H1 (cell line): ENCODE measurements at regions not wholly inside any gene's neighbourhood (a gene's known extent, or its start where the extent isn't known, plus 50 kb on each side); places are given as distances from the start of the nearest gene placed in this dataset.
A peak's percentile ranks its signal among the peaks of the same experiment; 100 is the strongest.

Source experiments
- CTCF ChIA-PET: fragments of 300-600 bp; sonication (Branson Sonifier 250); formaldehyde crosslinking; loops from one replicate; lab custom pipeline; 2021; ENCODE audit not compliant: partially characterized antibody; lab: Charles Lee
- POLR2A ChIA-PET: fragments of 300-600 bp; sonication (Branson Sonifier 250); formaldehyde crosslinking; loops from one replicate; lab custom pipeline; 2021; ENCODE audit warnings: inconsistent platforms; ENCODE audit not compliant: partially characterized antibody; lab: Charles Lee
- DNase-seq, 2 experiments: peaks; one replicate each; pipeline versions ENCODE4 v3.0.0 to v3.0.0-alpha.2; 2010 to 2022; ENCODE audit warnings: low spot score in 2 of 2, low read depth in 1 of 2, mixed read lengths in 1 of 2
- FAIRE-seq: peaks from 2 replicates; lab custom pipeline; 2011; peaks lifted over from hg19 to GRCh38; lab: Jason Lieb, UNC
- H2AFZ ChIP-seq: 2 replicates; pipeline ENCODE4 v1.8.1; 2012; ENCODE audit warnings: low read length, inconsistent platforms
- H2AK5ac ChIP-seq: 2 replicates; pipeline ENCODE4 v1.6.1; 2013; ENCODE audit warnings: low read depth, low read length
- H2BK120ac ChIP-seq: replicated peaks from 2 replicates; pipeline ENCODE3; 2013; ENCODE audit warnings: low read depth, low read length, inconsistent platforms
- H2BK12ac ChIP-seq: 2 replicates; pipeline ENCODE4 v1.6.1; 2013; ENCODE audit warnings: low read depth, low read length
- H2BK15ac ChIP-seq: 2 replicates; pipeline ENCODE4 v1.6.1; 2013; ENCODE audit warnings: low read length
- H2BK20ac ChIP-seq: 2 replicates; pipeline ENCODE4 v1.6.1; 2013; ENCODE audit warnings: low read length
- H2BK5ac ChIP-seq: 2 replicates; pipeline ENCODE4 v1.6.1; 2013; ENCODE audit warnings: low read depth, low read length
- H3K14ac ChIP-seq: 2 replicates; pipeline ENCODE4 v1.6.1; 2013; ENCODE audit warnings: inconsistent platforms; ENCODE audit not compliant: insufficient read length
- H3K18ac ChIP-seq: 2 replicates; pipeline ENCODE4 v1.6.1; 2013; ENCODE audit warnings: low read length; ENCODE audit errors: extremely low read depth
- H3K23ac ChIP-seq: 2 replicates; pipeline ENCODE4 v1.6.1; 2013; ENCODE audit warnings: inconsistent platforms; ENCODE audit not compliant: insufficient read length
- H3K23me2 ChIP-seq: 2 replicates; pipeline ENCODE4 v1.6.1; 2013; ENCODE audit warnings: low read depth, low read length
- H3K27ac ChIP-seq: 2 replicates; pipeline ENCODE4 v1.6.1; 2011; ENCODE audit warnings: low read depth, low read length, inconsistent platforms
- H3K27me3 ChIP-seq, 4 experiments: replicated peaks in 1 of 4; 1 replicate in 1 of 4; 2 replicates in 3 of 4; pipeline versions ENCODE4 v1.6.1 to v1.8.1; 2011 to 2013; ENCODE audit warnings: low read length in 3 of 4, mild to moderate bottlenecking in 3 of 4, inconsistent platforms in 2 of 4, mixed read lengths in 2 of 4, moderate library complexity in 1 of 4; ENCODE audit not compliant: control insufficient read depth in 3 of 4, insufficient read depth in 3 of 4; ENCODE audit errors: extremely low read depth in 1 of 4
- H3K36me3 ChIP-seq, 4 experiments: 2 replicates each; pipeline versions ENCODE4 v1.6.1 to v1.8.1; 2011 to 2013; ENCODE audit warnings: mild to moderate bottlenecking in 4 of 4, low read length in 3 of 4, moderate library complexity in 2 of 4, control low read depth in 1 of 4, inconsistent platforms in 1 of 4; ENCODE audit not compliant: insufficient read depth in 4 of 4, control insufficient read depth in 2 of 4
- H3K4ac ChIP-seq: replicated peaks from 2 replicates; pipeline ENCODE3; 2013; ENCODE audit warnings: low read length, low read depth, mixed read lengths, inconsistent platforms; ENCODE audit not compliant: insufficient read length
- H3K4me1 ChIP-seq, 4 experiments: replicated peaks in 1 of 4; 1 replicate in 1 of 4; 2 replicates in 3 of 4; pipeline versions ENCODE4 v1.6.1 to v1.8.1; 2011 to 2013; ENCODE audit warnings: low read length in 3 of 4, inconsistent platforms in 2 of 4, mixed read lengths in 1 of 4; ENCODE audit not compliant: insufficient read depth in 4 of 4, control insufficient read depth in 3 of 4
- H3K4me2 ChIP-seq, 2 experiments: 2 replicates each; pipeline versions ENCODE4 v1.6.1 to v1.8.1; 2011 to 2013; ENCODE audit warnings: low read depth in 2 of 2, low read length in 2 of 2, control low read depth in 1 of 2, inconsistent platforms in 1 of 2, mild to moderate bottlenecking in 1 of 2; ENCODE audit not compliant: insufficient read depth in 1 of 2
- H3K4me3 ChIP-seq, 4 experiments: fragments of 200-600, 300-600 bp in 1 of 4; sonication (generic), shearing (Covaris generic), sonication (Bioruptor Twin) in 1 of 4; 2 replicates each; pipeline versions ENCODE4 v1.5.1 to v1.8.1; 2011 to 2016; ENCODE audit warnings: low read length in 4 of 4, low read depth in 3 of 4, control low read depth in 2 of 4, inconsistent platforms in 2 of 4, mild to moderate bottlenecking in 2 of 4, mixed read lengths in 1 of 4, moderate library complexity in 1 of 4; ENCODE audit not compliant: insufficient read depth in 2 of 4; ENCODE audit errors: extremely low read depth in 1 of 4
- H3K56ac ChIP-seq: replicated peaks from 2 replicates; pipeline ENCODE3; 2013; ENCODE audit warnings: low read depth, mild to moderate bottlenecking, mixed read lengths, low read length, inconsistent platforms; ENCODE audit not compliant: insufficient read length
- H3K79me1 ChIP-seq: 2 replicates; pipeline ENCODE4 v1.6.1; 2013; ENCODE audit warnings: low read depth, low read length, control low read depth
- H3K79me2 ChIP-seq, 2 experiments: 2 replicates each; pipeline versions ENCODE4 v1.6.1 to v1.8.1; 2012 to 2013; ENCODE audit warnings: low read length in 2 of 2, mild to moderate bottlenecking in 2 of 2, inconsistent platforms in 1 of 2; ENCODE audit not compliant: insufficient read depth in 2 of 2, control insufficient read depth in 1 of 2
- H3K9ac ChIP-seq, 4 experiments: replicated peaks in 1 of 4; 1 replicate in 1 of 4; 2 replicates in 3 of 4; pipeline versions ENCODE4 v1.6.1 to v1.8.1; 2011 to 2013; ENCODE audit warnings: low read depth in 3 of 4, low read length in 3 of 4, control low read depth in 2 of 4, mild to moderate bottlenecking in 2 of 4, moderate library complexity in 2 of 4, inconsistent platforms in 1 of 4; ENCODE audit errors: extremely low read depth in 1 of 4
- H3K9me3 ChIP-seq, 2 experiments: 2 replicates each; pipeline versions ENCODE4 v1.6.1 to v1.8.1; 2012 to 2013; ENCODE audit warnings: mild to moderate bottlenecking in 2 of 2, moderate library complexity in 2 of 2, control low read depth in 1 of 2, inconsistent platforms in 1 of 2, low read depth in 1 of 2, low read length in 1 of 2, mixed read lengths in 1 of 2; ENCODE audit not compliant: insufficient read depth in 2 of 2
- H4K20me1 ChIP-seq, 2 experiments: replicated peaks in 1 of 2; 2 replicates each; pipeline versions ENCODE3 to v1.8.1; 2011 to 2013; ENCODE audit warnings: inconsistent platforms in 2 of 2, low read length in 2 of 2, mild to moderate bottlenecking in 1 of 2; ENCODE audit not compliant: insufficient read depth in 2 of 2, control insufficient read depth in 1 of 2
- H4K5ac ChIP-seq: 2 replicates; pipeline ENCODE4 v1.6.1; 2013; ENCODE audit warnings: low read length, low read depth, mixed read lengths, inconsistent platforms; ENCODE audit not compliant: insufficient read length
- H4K8ac ChIP-seq: 2 replicates; pipeline ENCODE4 v1.8.0; 2013; ENCODE audit warnings: mild to moderate bottlenecking, moderate library complexity, low read length, inconsistent platforms; ENCODE audit not compliant: insufficient read depth; ENCODE audit errors: extremely low read depth
- H4K91ac ChIP-seq: replicated peaks from 2 replicates; pipeline ENCODE3; 2013; ENCODE audit warnings: low read length, mixed read lengths, inconsistent platforms; ENCODE audit not compliant: insufficient read length
- ASH2L ChIP-seq: fragments of 200-600, 300-600 bp; sonication (generic); IDR thresholded peaks from one replicate; pipeline ENCODE4 v1.7.1; 2017; ENCODE audit warnings: low read length
- CBX5 ChIP-seq: fragments of 300-800, 300-1000 bp; sonication (generic); IDR thresholded peaks from 2 replicates; pipeline ENCODE4 v1.7.1; 2016; ENCODE audit warnings: antibody characterized with exemption, low read length, low read depth
- FOSL1 ChIP-seq: IDR thresholded peaks from 2 replicates; pipeline ENCODE4 v1.6.1; 2011; ENCODE audit warnings: mild to moderate bottlenecking, low read depth, low read length, moderate library complexity; ENCODE audit not compliant: insufficient read depth
- GABPA ChIP-seq: IDR thresholded peaks from 2 replicates; pipeline ENCODE4 v1.6.1; 2011; ENCODE audit warnings: mild to moderate bottlenecking, low read length, moderate library complexity, borderline replicate concordance; ENCODE audit not compliant: insufficient read depth
- RAD21 ChIP-seq, 2 experiments: IDR thresholded peaks in 1 of 2; conservative IDR thresholded peaks in 1 of 2; 2 replicates each; pipeline ENCODE4 v1.6.1; 2011; ENCODE audit warnings: low read depth in 2 of 2, low read length in 2 of 2, improper control_type of control experiment in 1 of 2, inconsistent platforms in 1 of 2, mild to moderate bottlenecking in 1 of 2, moderate library complexity in 1 of 2
- RBBP5 ChIP-seq: IDR thresholded peaks from 2 replicates; pipeline ENCODE4 v1.7.1; 2012; ENCODE audit warnings: low read depth, mild to moderate bottlenecking, inconsistent platforms, low read length, moderate library complexity, borderline replicate concordance
- SP1 ChIP-seq: IDR thresholded peaks from 2 replicates; pipeline ENCODE4 v1.6.1; 2011; ENCODE audit warnings: low read depth, low read length
- TAF1 ChIP-seq: IDR thresholded peaks from 2 replicates; pipeline ENCODE4 v1.6.1; 2011; ENCODE audit warnings: mild to moderate bottlenecking, low read depth, low read length
- WGBS, 2 experiments: shearing (Covaris generic) in 1 of 2; methylation state at CpG; one replicate each; pipeline versions ENCODE4 v1.1.6 to v1.1.7; 2013 to 2015; ENCODE audit warnings: low lambda C conversion rate in 2 of 2, mixed read lengths in 2 of 2, inconsistent platforms in 1 of 2, low coverage in 1 of 2, missing lambda C conversion rate in 1 of 2; ENCODE audit not compliant: insufficient replicate concordance in 2 of 2, insufficient coverage in 1 of 2, insufficient read length in 1 of 2; ENCODE audit errors: extremely low coverage in 1 of 2, missing lambda C conversion rate in 1 of 2; 5-methylcytosine and 5-hydroxymethylcytosine counted together

DNA sequence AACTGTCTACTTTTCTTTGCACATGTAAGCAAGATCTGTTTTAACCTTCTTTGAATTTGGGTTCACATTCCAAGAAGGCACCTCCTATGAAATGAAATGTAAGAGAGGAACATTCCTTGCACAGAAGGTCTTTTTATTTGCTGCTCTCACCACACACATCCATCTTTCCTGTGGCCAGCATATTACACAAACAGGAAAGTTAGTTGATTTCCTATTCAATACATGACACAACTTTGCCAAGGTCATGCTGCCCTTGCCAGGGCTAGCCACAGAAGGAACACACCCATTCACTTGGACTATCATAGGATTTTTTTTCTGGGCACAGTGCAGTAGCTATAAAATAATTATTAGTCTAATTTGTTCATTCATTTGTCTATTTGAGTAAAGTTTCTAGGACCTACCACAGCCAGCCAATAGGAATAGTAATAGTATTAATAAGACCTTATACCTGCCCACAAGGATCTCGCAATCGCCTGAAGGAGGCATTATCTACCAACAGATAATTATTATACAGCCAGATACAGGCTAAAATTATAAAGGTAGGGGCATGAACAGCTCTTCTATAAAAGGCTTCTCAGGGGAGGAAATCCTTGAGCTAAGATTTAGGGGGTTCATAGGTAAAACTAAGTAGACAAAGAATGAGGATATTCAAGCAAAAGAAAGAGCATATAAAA, 78.1 kb upstream of the NREP start:
- no peaks in the 10 kb centered on the region for H3K79me1 ChIP-seq
- no peak overlapping the region for H4K5ac ChIP-seq
- WGBS, 2 experiments: 89% methylated on average over 2 of the region's 2 CpGs; no CpG with 5 or more reads in 1 of the 2 experiments
- no peak overlapping the region for H3K9ac ChIP-seq
- H2BK20ac ChIP-seq: no peak overlapping the region
- no peak overlapping the region for H2BK5ac ChIP-seq
- ChIA-PET POLR2A (no interaction called here), CTCF (interaction anchor here (0.6 to 1.4 kb wide), 3 partner anchors 11 to 325 kb away, joined by 3 to 5 read pairs (median 3); no protein-coding TSS in a partner anchor)
- H2BK12ac ChIP-seq: no peak overlapping the region
- no peak overlapping the region for H2AFZ ChIP-seq
- no peaks in the 10 kb centered on the region for H3K36me3 ChIP-seq
- no peak overlapping the region for H3K23ac ChIP-seq
- no peak overlapping the region for H3K14ac ChIP-seq
- no peak overlapping the region for H3K18ac ChIP-seq
- no peak overlapping the region for H3K4me3 ChIP-seq
- H3K4ac ChIP-seq: no peak overlapping the region
- no peaks in the 10 kb centered on the region for H3K4me1 ChIP-seq
- FAIRE-seq (no peak), DNase-seq (no peak)
- no peak overlapping the region for H3K56ac ChIP-seq
- no peaks in the 10 kb centered on the region for H3K23me2 ChIP-seq
- no peak overlapping the region for H3K4me2 ChIP-seq
- H2AK5ac ChIP-seq: no peak overlapping the region
- no peaks in the 10 kb centered on the region for H3K79me2 ChIP-seq
- TF ChIP-seq FOSL1 (no peak), RAD21 (IDR thresholded peaks at IDR 0.05 in 1 of 2, conservative IDR thresholded peaks at IDR 0.05 in 1 of 2; ENCODE audit: low read depth in 2 of 2, low read length in 2 of 2) (peak; percentile 45 to 62), ASH2L (no peak), SP1 (no peak), GABPA (no peak), RBBP5 (no peak), TAF1 (no peak), CBX5 (no peak)
- H2BK120ac ChIP-seq: no peak overlapping the region
- H3K9me3 ChIP-seq: no peaks in the 10 kb centered on the region
- H3K27me3 ChIP-seq: no peaks in the 10 kb centered on the region
- H4K20me1 ChIP-seq: no peaks in the 10 kb centered on the region
- H4K8ac ChIP-seq: no peak overlapping the region
- H2BK15ac ChIP-seq: no peak overlapping the region
- H3K27ac ChIP-seq: no peak overlapping the region
- H4K91ac ChIP-seq: no peak overlapping the region
